Thyroid gland (tissue), 4 donors: ENCODE measurements at regions not wholly inside any gene's neighbourhood (a gene's known extent, or its start where the extent isn't known, plus 50 kb on each side); places are given as distances from the start of the nearest gene placed in this dataset.

ENCODE experiments used
- CTCF ChIP-seq, 6 experiments: fragments of 200-600 bp in 3 of 6; fragments of 450-650 bp in 3 of 6; sonication (generic) in 3 of 6; IDR thresholded peaks; one replicate each; pipeline ENCODE4 v1.5.1; 2016 to 2019; ENCODE audit warnings: antibody characterized with exemption in 6 of 6, mild to moderate bottlenecking in 2 of 6, inconsistent platforms in 1 of 6, moderate library complexity in 1 of 6
- POLR2A ChIP-seq, 2 donors: fragments of 450-650 bp; IDR thresholded peaks; one replicate each; pipeline ENCODE4 v1.6.1; 2017; ENCODE audit warnings: antibody characterized with exemption in 2 of 2, mild to moderate bottlenecking in 2 of 2, moderate library complexity in 1 of 2

- TF ChIP-seq CTCF (IDR thresholded peaks at IDR 0.05) (no peak), POLR2A (IDR thresholded peaks at IDR 0.05) (no peak)
Observed at GRCh38 chr4:151961456-151961855, 200.6 kb upstream of the GATB start.
